Endothelial cell (in vitro differentiated cells): ENCODE measurements at regions not wholly inside any gene's neighbourhood (a gene's known extent, or its start where the extent isn't known, plus 50 kb on each side); places are given as distances from the start of the nearest gene placed in this dataset.
A peak's percentile ranks its signal among the peaks of the same experiment; 100 is the strongest.

Experiments
- DNase-seq: peaks from one replicate; pipeline ENCODE4 v3.0.0; 2021; ENCODE audit warnings: low spot score
- H3K27ac Mint-ChIP-seq: one replicate; pipeline ENCODE4 v1.8.0; 2021; ENCODE audit warnings: mixed read lengths, inconsistent platforms; ENCODE audit not compliant: unreplicated experiment
- H3K27me3 Mint-ChIP-seq: one replicate; pipeline ENCODE4 v1.8.0; 2021; ENCODE audit warnings: mild to moderate bottlenecking, moderate library complexity, mixed read lengths, inconsistent platforms; ENCODE audit not compliant: unreplicated experiment
- H3K36me3 Mint-ChIP-seq: one replicate; pipeline ENCODE4 v1.8.0; 2021; ENCODE audit warnings: mild to moderate bottlenecking, low read depth, mixed read lengths, inconsistent platforms; ENCODE audit not compliant: unreplicated experiment
- H3K4me1 Mint-ChIP-seq: one replicate; pipeline ENCODE4 v1.8.0; 2021; ENCODE audit warnings: mild to moderate bottlenecking, mixed read lengths, inconsistent platforms; ENCODE audit not compliant: unreplicated experiment
- H3K4me3 Mint-ChIP-seq: one replicate; pipeline ENCODE4 v1.8.0; 2021; ENCODE audit warnings: mild to moderate bottlenecking, mixed read lengths, inconsistent platforms; ENCODE audit not compliant: unreplicated experiment
- H3K9me3 Mint-ChIP-seq: one replicate; pipeline ENCODE4 v1.8.0; 2021; ENCODE audit warnings: mixed read lengths, inconsistent platforms; ENCODE audit not compliant: unreplicated experiment
- TF ChIP-seq, protein P1 (sequence below): fragments of 200-600 bp; sonication (generic); IDR thresholded peaks from one replicate; pipeline ENCODE4 v1.5.0; 2021; ENCODE audit warnings: antibody characterized with exemption; ENCODE audit not compliant: unreplicated experiment

DNA sequence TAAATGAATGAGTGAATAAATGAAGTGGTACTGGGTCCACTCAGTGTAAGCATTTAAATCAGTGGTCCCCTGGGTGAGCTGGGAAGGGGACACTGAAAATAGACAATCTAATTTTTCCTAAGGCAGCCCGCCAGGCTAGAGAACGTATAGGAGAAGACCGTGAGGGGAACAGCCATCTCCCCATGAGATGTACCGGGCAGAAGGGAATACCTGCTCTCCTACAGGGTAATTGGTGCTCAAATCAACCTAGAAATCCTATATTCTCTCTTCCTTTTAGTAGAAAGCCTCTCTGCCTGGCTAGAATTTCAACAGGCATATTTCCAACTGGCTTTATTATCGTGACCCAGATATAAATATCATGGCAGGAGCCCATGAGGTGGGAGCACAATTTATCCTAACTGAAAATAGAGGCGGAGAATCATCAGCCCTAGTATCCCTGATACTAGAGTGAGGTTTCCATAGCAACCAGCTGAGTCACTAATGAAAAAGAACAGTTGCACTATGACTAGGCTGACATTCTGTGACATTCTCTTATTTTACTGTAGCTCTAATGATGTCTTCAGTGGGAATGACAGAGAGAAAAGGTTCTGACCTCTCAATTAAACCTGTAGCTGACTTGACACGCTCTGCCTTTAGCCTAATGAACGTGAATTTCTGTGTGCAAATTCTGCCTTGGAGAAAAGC lies 96.5 kb upstream of the CAST start:
- no peak for DNase-seq
- Mint-ChIP-seq H3K36me3 (no peaks in the 10 kb centered on the region), H3K4me1 (peaks cover 40% of the 10 kb centered on the region), H3K27ac (no peak overlapping the region), H3K4me3 (no peak overlapping the region), H3K27me3 (no peaks in the 10 kb centered on the region), H3K9me3 (no peaks in the 10 kb centered on the region)
- TF ChIP-seq, protein P1, sequence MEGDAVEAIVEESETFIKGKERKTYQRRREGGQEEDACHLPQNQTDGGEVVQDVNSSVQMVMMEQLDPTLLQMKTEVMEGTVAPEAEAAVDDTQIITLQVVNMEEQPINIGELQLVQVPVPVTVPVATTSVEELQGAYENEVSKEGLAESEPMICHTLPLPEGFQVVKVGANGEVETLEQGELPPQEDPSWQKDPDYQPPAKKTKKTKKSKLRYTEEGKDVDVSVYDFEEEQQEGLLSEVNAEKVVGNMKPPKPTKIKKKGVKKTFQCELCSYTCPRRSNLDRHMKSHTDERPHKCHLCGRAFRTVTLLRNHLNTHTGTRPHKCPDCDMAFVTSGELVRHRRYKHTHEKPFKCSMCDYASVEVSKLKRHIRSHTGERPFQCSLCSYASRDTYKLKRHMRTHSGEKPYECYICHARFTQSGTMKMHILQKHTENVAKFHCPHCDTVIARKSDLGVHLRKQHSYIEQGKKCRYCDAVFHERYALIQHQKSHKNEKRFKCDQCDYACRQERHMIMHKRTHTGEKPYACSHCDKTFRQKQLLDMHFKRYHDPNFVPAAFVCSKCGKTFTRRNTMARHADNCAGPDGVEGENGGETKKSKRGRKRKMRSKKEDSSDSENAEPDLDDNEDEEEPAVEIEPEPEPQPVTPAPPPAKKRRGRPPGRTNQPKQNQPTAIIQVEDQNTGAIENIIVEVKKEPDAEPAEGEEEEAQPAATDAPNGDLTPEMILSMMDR = no peak

DNA sequence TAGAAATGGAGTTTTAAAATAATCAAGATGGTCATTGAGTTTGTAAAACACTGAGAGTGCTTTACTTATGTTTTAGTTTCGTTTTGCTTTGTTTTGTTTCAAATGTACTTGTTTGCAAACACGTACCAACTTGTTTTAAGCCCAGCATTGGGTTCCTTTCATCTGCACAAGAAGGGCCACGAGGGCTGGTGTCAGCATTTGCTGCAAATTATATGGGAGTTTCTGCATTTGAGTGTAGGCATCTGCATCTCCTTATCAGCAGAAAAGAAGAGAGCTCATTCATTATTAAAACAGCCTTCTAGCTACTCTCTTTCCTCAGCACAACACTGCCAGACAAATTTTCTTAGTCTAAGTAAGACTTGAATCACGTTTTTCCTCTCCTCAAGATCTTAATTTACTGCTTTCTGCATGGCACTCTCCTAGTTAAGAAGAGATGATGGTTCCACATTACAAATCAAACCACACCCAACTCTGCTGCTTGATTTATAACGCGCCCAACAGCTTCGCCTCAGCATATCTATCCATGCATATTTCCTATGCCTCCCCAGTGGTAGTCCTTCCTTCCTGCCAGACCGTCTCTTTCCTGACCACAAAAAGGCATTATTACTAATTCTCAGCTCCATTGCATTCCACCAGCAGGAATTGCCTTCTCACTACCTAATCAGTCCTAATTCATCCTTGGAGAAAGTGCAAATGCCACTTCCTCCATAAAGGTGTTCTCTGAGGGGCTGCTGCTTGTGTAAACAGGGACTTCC lies 95.2 kb upstream of the CAST start:
- Mint-ChIP-seq H3K36me3 (no peaks in the 10 kb centered on the region), H3K27me3 (no peaks in the 10 kb centered on the region), H3K9me3 (no peaks in the 10 kb centered on the region), H3K4me3 (peak overlapping the region; percentile 0), H3K4me1 (peaks cover 40% of the 10 kb centered on the region), H3K27ac (peak overlapping the region; percentile 70)
- no peak for DNase-seq
- TF ChIP-seq, protein P1 = no peak

DNA sequence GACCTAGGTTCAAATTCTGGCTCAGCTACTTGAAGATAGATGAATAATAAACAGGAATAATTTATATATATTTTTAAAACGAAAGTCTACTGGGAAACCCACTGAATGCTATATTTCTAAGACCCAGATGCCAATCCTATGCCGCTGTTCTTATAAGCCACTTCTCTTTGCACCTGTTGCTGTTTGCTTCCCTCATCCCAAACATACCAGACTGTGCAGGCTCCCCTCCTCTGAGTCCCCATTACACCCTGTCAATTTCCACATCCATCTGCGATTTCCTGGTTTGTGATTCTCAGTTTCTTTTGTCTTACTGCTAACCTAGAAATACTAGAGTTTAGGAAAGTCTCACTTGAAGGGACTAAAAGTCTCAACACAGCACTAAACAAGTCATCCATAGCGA lies 92.8 kb upstream of the CAST start:
- no peaks in the 10 kb centered on the region for H3K36me3 Mint-ChIP-seq
- no peak overlapping the region for H3K27ac Mint-ChIP-seq
- no peak overlapping the region for H3K4me3 Mint-ChIP-seq
- TF ChIP-seq, protein P1 = no peak
- H3K9me3 Mint-ChIP-seq = no peaks in the 10 kb centered on the region
- no peaks in the 10 kb centered on the region for H3K27me3 Mint-ChIP-seq
- DNase-seq = no peak
- H3K4me1 Mint-ChIP-seq = peaks cover 32% of the 10 kb centered on the region

DNA sequence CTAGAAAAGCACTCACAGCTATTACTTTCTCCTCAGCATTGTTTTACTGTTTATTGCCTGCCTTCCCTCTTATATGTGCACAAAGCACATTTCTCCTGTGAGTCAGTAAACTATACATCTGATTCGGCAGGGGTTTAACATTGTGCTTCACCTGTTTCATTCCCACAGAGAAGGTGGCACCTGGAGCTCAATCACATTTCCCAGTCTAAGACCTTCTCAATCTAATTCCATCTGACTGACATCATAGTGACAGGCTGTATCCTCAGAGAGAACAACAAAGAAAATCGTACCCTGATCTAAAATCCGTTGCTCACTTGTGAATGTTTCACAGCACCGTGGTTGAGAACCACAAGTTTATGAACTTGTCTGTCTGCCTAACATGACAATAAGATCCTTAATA lies 92.4 kb upstream of the CAST start:
- no peak for DNase-seq
- TF ChIP-seq, protein P1 = no peak
- Mint-ChIP-seq H3K4me3 (no peak overlapping the region), H3K27ac (no peak overlapping the region), H3K9me3 (no peaks in the 10 kb centered on the region), H3K36me3 (no peaks in the 10 kb centered on the region), H3K27me3 (no peaks in the 10 kb centered on the region), H3K4me1 (peaks cover 32% of the 10 kb centered on the region)
